ENCODE measurements at regions not wholly inside any gene's neighbourhood (a gene's known extent, or its start where the extent isn't known, plus 50 kb on each side); places are given as distances from the start of the nearest gene placed in this dataset.

GRCh38 chr2:67041051-67041450 lies 356.1 kb upstream of the ETAA1 start:
- no peak for DNase-seq (ENCODE audit: low spot score)

GRCh38 chr2:67043781-67044478 lies 353.2 kb upstream of the ETAA1 start:
- DNase-seq (ENCODE audit: low spot score): no peak

DNA sequence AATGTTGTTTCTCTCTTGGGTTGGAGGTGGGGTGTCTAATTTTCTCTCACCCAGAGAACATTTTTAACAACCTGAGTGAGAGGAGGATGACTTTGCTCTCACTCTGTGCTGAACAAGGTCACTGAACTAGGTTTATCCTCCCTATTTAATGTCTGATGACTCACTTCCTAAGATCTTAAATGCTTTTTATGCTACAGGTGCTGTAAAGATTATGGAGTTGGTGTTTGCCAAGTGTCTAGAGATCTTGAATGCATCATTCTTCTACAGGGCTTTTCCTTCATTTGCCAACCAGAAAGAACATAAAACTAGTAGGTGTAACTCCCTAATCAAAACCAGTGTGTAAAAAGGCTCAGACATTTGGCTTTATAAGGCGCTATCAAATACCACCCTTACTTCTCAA lies 350.5 kb upstream of the ETAA1 start:
- DNase-seq (ENCODE audit: low spot score): no peak

GRCh38 chr2:67048314-67048713 lies 348.8 kb upstream of the ETAA1 start:
- DNase-seq (ENCODE audit: low spot score): no peak

DNA sequence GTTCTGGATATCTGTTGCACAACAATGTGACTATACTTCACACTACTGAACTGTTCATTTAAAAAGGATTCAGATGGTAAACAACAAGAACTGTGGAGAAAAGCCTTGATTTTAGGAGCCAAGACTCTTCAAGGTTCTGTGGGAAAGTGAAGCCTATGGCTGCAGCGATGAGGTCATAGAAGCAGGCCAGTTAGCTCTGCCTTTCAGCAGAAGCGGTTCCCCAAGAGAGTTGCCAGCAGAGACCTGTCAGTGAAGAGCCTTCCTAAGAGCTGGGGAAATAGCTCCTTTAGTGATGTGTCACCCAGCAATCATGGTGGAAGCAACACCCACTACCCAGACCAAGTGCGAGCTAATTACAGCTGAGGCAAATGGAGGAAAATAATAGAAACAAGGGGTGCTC lies 346.5 kb upstream of the ETAA1 start:
- no peak for DNase-seq (ENCODE audit: low spot score)

GRCh38 chr2:67054728-67055127 lies 342.4 kb upstream of the ETAA1 start:
- no peak for DNase-seq (ENCODE audit: low spot score)

- no peak for DNase-seq (ENCODE audit: low spot score)
Observed at GRCh38 chr2:67055387-67056304, 341.5 kb upstream of the ETAA1 start.

- no peak for DNase-seq (ENCODE audit: low spot score)
Observed at GRCh38 chr2:67057123-67057522, 340.0 kb upstream of the ETAA1 start.

DNA sequence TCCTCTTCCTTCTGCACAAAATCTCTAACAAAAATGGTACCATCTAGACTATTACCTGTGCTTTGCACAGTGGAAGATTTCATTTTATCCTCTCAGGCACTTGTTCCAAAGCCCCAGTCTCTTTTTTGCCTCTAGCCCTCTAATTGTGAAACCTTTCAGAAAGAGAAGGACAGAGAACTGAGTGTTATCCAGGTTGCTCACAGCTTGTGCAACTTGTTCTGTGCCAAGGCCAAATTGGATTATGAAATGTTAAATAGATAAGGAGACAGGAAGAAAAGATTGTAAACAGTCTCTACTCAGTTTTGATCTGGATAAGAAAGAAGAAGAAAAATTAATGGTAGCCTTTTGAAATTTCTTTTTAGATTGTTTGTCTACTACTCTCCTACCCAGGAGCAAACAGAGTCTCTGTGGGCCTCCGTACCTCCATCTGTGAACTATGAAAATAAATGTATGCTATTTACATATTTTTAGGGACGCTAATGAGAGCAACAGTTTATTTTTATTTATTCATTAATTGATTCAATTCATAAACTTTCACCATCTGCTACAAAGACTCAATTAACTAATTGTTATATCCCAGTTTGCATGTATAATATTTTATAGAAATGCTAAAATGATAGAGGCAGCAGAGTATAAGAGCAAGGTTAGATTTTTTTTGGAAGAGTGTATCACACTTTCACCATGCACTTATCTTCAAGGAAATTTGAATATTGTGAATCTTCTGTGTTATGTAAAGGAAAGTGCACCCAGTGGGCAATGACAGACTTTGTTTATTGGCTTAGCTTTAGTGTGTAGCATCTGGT lies 339.0 kb upstream of the ETAA1 start:
- no peak for DNase-seq (ENCODE audit: low spot score)

- no peak for DNase-seq (ENCODE audit: low spot score)
Observed at GRCh38 chr2:67065046-67065445, 332.1 kb upstream of the ETAA1 start.

DNA sequence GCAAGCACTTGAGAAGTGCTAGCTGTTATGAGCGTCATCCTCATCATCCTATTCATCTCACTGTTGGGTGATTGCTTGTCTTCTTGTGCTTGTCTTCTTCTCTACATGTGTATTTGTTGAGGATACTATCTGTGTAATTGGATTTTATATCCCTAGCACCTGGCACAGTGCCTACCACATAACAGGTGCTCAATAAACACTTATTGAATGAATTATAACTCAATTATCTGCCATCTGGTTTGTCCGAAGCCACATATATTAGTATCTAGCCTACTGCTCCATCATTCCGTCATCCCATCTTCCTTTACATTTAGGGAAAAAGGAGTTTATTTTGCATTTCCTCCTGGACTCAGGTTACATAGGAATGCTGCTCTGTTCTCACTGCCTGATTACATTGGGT lies 330.4 kb upstream of the ETAA1 start:
- DNase-seq (ENCODE audit: low spot score): no peak

DNA sequence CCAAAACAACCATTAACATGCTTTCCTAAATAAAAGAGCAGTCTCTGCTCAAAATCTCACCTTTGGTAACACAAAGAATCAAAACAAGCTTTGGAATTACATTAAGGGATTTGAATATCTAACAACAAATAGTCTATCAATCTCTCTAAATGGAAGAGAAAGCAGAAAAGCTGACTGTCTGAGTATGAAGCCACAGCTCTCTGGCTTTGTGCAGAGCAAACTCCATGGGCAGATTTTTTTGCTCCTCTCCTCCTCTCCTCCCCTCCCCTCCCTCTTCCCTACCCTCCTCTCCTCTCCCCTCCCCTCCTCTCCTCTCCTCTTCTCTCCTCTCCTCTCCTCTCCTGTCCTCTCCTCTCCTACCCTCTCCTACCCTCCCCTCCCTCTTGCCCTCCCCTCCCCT lies 329.5 kb upstream of the ETAA1 start:
- no peak for DNase-seq (ENCODE audit: low spot score)

GRCh38 chr2:67070826-67071225 lies 326.3 kb upstream of the ETAA1 start:
- no peak for DNase-seq (ENCODE audit: low spot score)

DNA sequence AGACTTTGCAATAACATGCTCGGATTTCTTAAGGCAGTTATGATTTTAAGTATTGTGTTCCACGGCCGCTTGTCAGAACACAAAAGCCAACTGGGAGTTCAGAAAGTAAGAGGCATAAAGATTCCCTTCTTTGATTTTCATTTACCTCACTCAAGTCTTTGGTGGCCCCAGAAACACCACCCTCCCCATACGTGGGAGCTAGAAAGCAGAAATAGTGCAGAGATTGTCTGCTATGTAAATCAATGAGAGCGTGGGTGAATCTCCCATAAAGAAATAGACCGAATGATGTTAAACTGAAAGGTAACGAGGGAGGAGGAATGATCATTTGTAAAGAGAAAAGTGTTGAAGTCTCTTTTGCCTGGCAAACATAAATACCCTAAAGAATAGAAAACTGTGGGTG lies 322.1 kb upstream of the ETAA1 start:
- no peak for DNase-seq (ENCODE audit: low spot score)

GRCh38 chr2:67075530-67076238 lies 321.4 kb upstream of the ETAA1 start:
- no peak for DNase-seq (ENCODE audit: low spot score)

DNA sequence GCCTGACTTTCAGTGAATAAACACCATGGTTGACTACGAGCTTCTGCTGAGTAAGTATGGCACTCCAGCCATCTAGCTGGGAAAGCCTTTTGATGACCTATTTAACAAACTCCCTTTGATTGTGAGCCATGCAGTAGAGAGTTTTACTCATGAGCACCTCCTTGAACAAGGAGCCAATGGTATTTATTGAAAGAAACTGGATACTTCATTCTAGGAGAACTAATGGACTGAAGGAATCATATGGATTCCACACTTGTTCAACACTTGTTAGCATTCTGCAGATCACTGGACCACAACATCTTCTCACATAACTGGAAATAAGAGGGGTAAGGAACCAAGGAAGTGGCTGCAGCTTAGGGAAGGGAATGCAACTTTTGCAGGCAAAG lies 320.9 kb upstream of the ETAA1 start:
- no peak for DNase-seq (ENCODE audit: low spot score)

- no peak for DNase-seq (ENCODE audit: low spot score)
Observed at GRCh38 chr2:67079729-67080128, 317.4 kb upstream of the ETAA1 start.

- no peak for DNase-seq (ENCODE audit: low spot score)
Observed at GRCh38 chr2:67082813-67083212, 314.3 kb upstream of the ETAA1 start.

DNA sequence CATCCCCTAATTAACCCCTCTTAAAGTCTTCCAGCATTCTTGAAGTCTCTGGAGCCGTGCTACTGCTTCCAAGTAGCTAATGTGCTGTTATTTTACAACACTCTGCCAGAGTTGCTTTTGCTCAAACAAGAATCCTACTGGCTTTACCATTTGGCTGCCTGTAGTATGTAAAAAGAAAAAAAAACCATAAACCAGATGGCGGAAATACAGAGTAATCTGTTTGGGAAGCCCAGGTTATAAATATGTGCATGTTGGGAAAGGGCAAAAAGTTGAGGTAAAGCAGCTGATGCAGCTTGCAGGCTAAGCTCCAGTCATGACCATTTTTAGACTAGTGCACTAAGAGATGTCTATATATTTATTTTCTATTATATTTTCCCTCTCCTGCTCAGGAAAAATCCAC lies 313.2 kb upstream of the ETAA1 start:
- no peak for DNase-seq (ENCODE audit: low spot score)

- DNase-seq (ENCODE audit: low spot score): no peak
Observed at GRCh38 chr2:67085146-67085545, 312.0 kb upstream of the ETAA1 start.

DNA sequence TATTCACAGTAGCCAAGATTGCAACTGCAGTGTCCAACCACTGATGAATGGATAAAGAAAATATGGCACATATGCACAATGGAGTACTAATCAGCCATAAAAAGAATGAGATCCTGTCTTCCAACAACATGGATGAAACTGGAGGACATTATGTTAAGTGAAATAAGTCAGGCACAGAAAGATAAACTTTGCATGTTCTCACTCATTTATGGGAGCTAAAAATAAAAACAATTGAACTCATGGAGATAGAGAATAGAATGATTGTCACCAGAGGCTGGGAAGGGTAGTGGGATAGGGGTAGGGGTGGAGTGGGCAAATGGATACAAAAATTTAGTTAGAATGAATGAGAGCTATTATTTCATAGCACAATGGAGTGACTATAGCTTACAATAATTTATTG lies 305.5 kb upstream of the ETAA1 start:
- no peak for DNase-seq (ENCODE audit: low spot score)

DNA sequence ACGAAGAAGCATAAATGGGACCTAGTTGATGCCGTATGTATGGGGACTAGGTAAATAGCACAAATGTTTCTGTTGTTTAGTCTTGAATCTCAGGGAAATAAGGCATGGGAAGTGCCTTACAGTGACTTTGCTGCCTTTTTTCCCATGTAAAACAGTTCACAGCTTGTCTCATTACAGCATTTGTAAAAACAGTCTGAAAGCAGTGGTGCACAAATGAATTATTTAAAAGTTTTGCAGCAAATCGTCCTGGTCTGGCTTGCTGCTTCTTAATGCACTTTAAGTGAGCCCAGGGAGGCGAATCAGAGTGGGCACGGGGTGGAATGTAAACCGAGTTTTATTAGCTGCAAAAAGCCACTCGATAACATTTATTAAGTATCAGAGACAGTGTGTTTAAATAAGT lies 302.0 kb upstream of the ETAA1 start:
- no peak for DNase-seq (ENCODE audit: low spot score)

All from H4 (cell line).